HL-60 (cell line): ENCODE measurements at regions not wholly inside any gene's neighbourhood (a gene's known extent, or its start where the extent isn't known, plus 50 kb on each side); places are given as distances from the start of the nearest gene placed in this dataset.

Experiments used
- DNase-seq, 2 experiments: peaks; one replicate each; pipeline ENCODE4 v3.0.0-alpha.2; 2010 to 2020; ENCODE audit warnings: low read depth in 1 of 2, low spot score in 1 of 2
- H3K27ac ChIP-seq: fragments of 250-450 bp; sonication (Bioruptor Pico); replicated peaks from 2 replicates; pipeline ENCODE4 v1.5.1; 2020; ENCODE audit warnings: mild to moderate bottlenecking, moderate library complexity
- H3K27me3 ChIP-seq: fragments of 250-450 bp; sonication (Bioruptor Pico); 2 replicates; pipeline ENCODE4 v1.5.1; 2021; ENCODE audit warnings: mild to moderate bottlenecking, moderate library complexity; ENCODE audit not compliant: insufficient read depth, poor library complexity, severe bottlenecking
- H3K4me3 ChIP-seq: replicated peaks from 2 replicates; pipeline ENCODE4 v1.5.1; 2011; ENCODE audit warnings: mild to moderate bottlenecking, control low read depth, low read length; ENCODE audit not compliant: insufficient read depth
- GABPA ChIP-seq: IDR thresholded peaks from 2 replicates; pipeline ENCODE4 v1.6.1; 2012; ENCODE audit warnings: low read depth
- POLR2AphosphoS5 ChIP-seq: IDR thresholded peaks from 2 replicates; pipeline ENCODE4 v1.6.1; 2012; ENCODE audit warnings: low read depth
- SPI1 ChIP-seq: IDR thresholded peaks from 2 replicates; pipeline ENCODE4 v1.6.1; 2012; ENCODE audit warnings: low read depth, mild to moderate bottlenecking, borderline replicate concordance
- TF ChIP-seq, protein P1 (sequence below): IDR thresholded peaks from 2 replicates; pipeline ENCODE4 v1.6.1; 2012; ENCODE audit warnings: low read depth; ENCODE audit not compliant: insufficient replicate concordance
- TF ChIP-seq, protein P2 (sequence below): IDR thresholded peaks from one replicate; pipeline ENCODE4 v1.5.1; 2011; ENCODE audit warnings: low read length, control low read depth, inconsistent platforms; ENCODE audit not compliant: insufficient read depth

DNA sequence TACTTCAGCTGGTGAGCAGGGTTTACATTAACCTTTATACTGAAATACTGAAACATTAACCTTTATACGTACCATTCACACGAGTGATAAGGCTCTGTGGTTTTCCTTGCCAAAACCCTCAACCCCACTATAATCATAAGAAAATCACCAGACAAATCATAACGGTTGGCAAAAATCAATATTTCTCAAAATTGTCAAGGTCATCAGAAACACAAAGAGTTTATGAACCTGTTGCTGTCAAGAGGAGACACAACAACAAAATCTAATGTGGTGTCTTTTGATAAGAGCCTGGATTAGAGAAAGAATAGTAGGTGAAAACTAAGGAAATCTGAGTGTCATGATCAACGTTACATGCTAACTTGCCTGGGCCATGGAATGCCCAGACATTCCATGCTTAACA lies 396.9 kb upstream of the TMEFF2 start:
- no peaks in the 10 kb centered on the region for H3K27me3 ChIP-seq
- DNase-seq = no peak
- TF ChIP-seq POLR2AphosphoS5 (no peak), GABPA (no peak), SPI1 (no peak)
- TF ChIP-seq, protein P1, sequence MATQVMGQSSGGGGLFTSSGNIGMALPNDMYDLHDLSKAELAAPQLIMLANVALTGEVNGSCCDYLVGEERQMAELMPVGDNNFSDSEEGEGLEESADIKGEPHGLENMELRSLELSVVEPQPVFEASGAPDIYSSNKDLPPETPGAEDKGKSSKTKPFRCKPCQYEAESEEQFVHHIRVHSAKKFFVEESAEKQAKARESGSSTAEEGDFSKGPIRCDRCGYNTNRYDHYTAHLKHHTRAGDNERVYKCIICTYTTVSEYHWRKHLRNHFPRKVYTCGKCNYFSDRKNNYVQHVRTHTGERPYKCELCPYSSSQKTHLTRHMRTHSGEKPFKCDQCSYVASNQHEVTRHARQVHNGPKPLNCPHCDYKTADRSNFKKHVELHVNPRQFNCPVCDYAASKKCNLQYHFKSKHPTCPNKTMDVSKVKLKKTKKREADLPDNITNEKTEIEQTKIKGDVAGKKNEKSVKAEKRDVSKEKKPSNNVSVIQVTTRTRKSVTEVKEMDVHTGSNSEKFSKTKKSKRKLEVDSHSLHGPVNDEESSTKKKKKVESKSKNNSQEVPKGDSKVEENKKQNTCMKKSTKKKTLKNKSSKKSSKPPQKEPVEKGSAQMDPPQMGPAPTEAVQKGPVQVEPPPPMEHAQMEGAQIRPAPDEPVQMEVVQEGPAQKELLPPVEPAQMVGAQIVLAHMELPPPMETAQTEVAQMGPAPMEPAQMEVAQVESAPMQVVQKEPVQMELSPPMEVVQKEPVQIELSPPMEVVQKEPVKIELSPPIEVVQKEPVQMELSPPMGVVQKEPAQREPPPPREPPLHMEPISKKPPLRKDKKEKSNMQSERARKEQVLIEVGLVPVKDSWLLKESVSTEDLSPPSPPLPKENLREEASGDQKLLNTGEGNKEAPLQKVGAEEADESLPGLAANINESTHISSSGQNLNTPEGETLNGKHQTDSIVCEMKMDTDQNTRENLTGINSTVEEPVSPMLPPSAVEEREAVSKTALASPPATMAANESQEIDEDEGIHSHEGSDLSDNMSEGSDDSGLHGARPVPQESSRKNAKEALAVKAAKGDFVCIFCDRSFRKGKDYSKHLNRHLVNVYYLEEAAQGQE = no peak
- TF ChIP-seq, protein P2, sequence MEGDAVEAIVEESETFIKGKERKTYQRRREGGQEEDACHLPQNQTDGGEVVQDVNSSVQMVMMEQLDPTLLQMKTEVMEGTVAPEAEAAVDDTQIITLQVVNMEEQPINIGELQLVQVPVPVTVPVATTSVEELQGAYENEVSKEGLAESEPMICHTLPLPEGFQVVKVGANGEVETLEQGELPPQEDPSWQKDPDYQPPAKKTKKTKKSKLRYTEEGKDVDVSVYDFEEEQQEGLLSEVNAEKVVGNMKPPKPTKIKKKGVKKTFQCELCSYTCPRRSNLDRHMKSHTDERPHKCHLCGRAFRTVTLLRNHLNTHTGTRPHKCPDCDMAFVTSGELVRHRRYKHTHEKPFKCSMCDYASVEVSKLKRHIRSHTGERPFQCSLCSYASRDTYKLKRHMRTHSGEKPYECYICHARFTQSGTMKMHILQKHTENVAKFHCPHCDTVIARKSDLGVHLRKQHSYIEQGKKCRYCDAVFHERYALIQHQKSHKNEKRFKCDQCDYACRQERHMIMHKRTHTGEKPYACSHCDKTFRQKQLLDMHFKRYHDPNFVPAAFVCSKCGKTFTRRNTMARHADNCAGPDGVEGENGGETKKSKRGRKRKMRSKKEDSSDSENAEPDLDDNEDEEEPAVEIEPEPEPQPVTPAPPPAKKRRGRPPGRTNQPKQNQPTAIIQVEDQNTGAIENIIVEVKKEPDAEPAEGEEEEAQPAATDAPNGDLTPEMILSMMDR = no peak
- no peak overlapping the region for H3K4me3 ChIP-seq
- H3K27ac ChIP-seq = no peak overlapping the region

DNA sequence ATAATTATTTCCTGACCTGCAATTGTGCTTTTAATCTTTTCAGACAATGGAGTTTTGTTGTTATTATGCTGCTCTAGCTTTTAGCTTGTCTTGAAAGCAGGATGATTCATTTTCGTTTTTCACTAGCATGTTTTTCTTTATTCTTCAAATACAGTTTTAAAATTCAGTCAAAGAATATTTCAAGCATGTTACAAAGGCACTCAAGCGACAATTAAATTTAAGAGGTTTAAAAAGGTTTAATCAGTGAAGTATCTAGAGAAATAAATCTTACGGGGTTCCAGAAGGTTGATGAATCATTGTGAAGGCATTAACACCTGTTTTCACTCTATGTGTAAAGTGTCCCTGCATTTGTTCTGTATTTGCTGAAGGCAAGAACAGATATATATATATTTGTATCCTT lies 390.7 kb upstream of the TMEFF2 start:
- Histone ChIP-seq H3K27ac (no peak overlapping the region), H3K27me3 (no peaks in the 10 kb centered on the region), H3K4me3 (no peak overlapping the region)
- TF ChIP-seq, protein P2 = no peak
- TF ChIP-seq POLR2AphosphoS5 (no peak), GABPA (no peak), SPI1 (no peak)
- TF ChIP-seq, protein P1 = no peak
- no peak for DNase-seq

DNA sequence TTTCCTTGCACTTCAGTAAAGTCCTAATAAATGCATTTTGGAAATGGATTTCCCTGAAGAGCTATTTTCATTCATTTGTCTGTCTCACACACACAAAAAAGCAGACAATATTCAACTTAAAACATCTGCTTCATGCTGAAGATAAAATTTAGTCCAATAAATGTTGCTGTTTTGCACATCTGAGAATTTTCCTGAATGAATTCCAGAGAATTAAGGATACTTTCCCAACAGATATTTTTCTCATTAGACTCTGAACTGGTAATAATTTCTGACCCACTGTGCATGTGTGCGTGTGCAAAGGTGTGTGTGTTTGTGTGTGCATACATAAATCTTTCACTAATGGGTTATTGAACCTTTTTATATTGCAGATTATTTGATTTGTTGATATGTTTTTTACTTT lies 390.2 kb upstream of the TMEFF2 start:
- H3K27me3 ChIP-seq = no peaks in the 10 kb centered on the region
- no peak overlapping the region for H3K27ac ChIP-seq
- TF ChIP-seq, protein P1 = no peak
- TF ChIP-seq POLR2AphosphoS5 = no peak
- TF ChIP-seq GABPA = no peak
- TF ChIP-seq, protein P2 = no peak
- TF ChIP-seq SPI1 = no peak
- no peak for DNase-seq
- H3K4me3 ChIP-seq = no peak overlapping the region
